H1 (cell line): ENCODE measurements at regions not wholly inside any gene's neighbourhood (a gene's known extent, or its start where the extent isn't known, plus 50 kb on each side); places are given as distances from the start of the nearest gene placed in this dataset.

Experiments used
- ATF3 ChIP-seq: IDR thresholded peaks from 2 replicates; pipeline ENCODE4 v1.6.1; 2011; ENCODE audit warnings: low read depth, mild to moderate bottlenecking, low read length; ENCODE audit not compliant: insufficient read depth
- EZH2 ChIP-seq: fragments of 200-600 bp; sonication (generic); IDR thresholded peaks from 2 replicates; pipeline ENCODE4 v1.7.1; 2012; ENCODE audit warnings: low read depth, mild to moderate bottlenecking, moderate library complexity, low read length, inconsistent platforms; ENCODE audit not compliant: severe bottlenecking
- KDM4A ChIP-seq: IDR thresholded peaks from one replicate; pipeline ENCODE4 v1.7.1; 2012; ENCODE audit warnings: low read depth, mild to moderate bottlenecking, moderate library complexity, low read length, inconsistent platforms; ENCODE audit not compliant: severe bottlenecking
- SP4 ChIP-seq: IDR thresholded peaks from 2 replicates; pipeline ENCODE4 v1.6.1; 2012; ENCODE audit warnings: low read length, inconsistent platforms
- ZNF274 ChIP-seq: IDR thresholded peaks from 2 replicates; pipeline ENCODE4 v1.7.0; 2012; ENCODE audit warnings: low read length, borderline replicate concordance; ENCODE audit errors: extremely low read depth

DNA sequence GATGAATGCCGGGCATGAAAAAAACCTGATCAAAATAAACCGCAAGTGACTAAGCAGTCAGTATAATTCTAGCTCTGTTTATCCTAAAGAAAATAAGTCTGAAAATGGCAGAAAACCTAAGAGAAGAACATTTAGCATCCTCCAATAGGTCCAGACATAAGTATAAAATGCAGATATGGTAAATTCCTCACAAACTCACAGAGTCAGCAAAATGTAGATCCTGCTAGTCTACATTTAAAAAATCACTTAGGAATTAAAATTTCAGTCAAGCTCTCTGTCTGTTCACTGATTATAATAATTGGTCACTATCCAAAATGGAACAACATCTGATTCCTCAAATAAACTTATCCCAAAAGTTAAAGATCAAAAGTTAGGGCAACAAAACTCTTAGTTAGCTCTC, 95.1 kb downstream of the DIO2 start (continued):
- TF ChIP-seq KDM4A (no peak), ATF3 (no peak), SP4 (no peak), ZNF274 (no peak), EZH2 (no peak)
